ENCODE measurements at regions not wholly inside any gene's neighbourhood (a gene's known extent, or its start where the extent isn't known, plus 50 kb on each side); places are given as distances from the start of the nearest gene placed in this dataset.

DNA sequence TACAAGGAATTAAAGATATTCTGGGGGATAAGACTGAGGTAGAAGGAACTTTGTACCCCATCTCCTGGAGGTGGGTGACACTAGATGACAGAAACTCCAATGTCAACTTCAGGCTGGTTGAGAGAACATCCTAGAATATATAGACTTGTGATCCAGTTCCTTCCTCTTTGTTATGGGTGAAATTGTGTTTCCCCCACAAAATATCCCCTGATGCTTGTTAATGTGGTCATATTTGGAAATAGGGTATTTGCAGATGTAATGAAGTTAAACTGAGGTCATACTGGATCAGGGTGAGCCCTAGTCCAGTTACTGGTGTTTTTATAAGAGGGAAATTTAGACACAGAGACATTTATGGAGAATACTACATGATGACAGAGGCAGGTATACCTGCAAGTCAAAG lies 114.0 kb upstream of the NAMPT start:
- Histone ChIP-seq H3K27me3 (peaks cover 46% of the 10 kb centered on the region), H3K9me3 (no peaks in the 10 kb centered on the region), H3K36me3 (no peaks in the 10 kb centered on the region), H3K4me3 (ENCODE audit: low read depth, low read length) (no peak overlapping the region), H3K4me1 (no peaks in the 10 kb centered on the region)
- no peak for DNase-seq
- TF ChIP-seq, protein P1, sequence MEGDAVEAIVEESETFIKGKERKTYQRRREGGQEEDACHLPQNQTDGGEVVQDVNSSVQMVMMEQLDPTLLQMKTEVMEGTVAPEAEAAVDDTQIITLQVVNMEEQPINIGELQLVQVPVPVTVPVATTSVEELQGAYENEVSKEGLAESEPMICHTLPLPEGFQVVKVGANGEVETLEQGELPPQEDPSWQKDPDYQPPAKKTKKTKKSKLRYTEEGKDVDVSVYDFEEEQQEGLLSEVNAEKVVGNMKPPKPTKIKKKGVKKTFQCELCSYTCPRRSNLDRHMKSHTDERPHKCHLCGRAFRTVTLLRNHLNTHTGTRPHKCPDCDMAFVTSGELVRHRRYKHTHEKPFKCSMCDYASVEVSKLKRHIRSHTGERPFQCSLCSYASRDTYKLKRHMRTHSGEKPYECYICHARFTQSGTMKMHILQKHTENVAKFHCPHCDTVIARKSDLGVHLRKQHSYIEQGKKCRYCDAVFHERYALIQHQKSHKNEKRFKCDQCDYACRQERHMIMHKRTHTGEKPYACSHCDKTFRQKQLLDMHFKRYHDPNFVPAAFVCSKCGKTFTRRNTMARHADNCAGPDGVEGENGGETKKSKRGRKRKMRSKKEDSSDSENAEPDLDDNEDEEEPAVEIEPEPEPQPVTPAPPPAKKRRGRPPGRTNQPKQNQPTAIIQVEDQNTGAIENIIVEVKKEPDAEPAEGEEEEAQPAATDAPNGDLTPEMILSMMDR (IDR thresholded peaks at IDR 0.05; ENCODE audit: low read depth, low read length): no peak

DNA sequence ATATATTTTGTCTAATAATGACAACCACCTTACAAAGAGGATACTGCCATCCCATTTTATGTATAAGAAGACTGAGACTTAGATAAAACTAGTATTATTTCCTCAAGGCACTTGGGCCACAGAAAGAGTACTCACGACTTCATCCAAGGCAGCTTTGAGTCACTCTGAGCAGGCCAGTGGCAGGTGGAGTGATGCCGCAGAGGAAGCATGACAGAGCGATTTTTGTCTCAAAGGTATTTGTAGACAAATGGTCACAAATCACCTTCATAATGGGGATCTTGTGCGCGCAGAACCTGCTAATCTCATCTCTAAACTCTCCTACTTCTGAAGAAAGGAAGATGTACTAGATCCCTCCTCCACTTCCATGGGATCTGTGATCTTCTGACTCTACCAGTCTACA lies 113.2 kb upstream of the NAMPT start:
- no peak for DNase-seq
- Histone ChIP-seq H3K9me3 (no peaks in the 10 kb centered on the region), H3K36me3 (no peaks in the 10 kb centered on the region), H3K4me3 (ENCODE audit: low read depth, low read length) (no peak overlapping the region), H3K4me1 (no peaks in the 10 kb centered on the region), H3K27me3 (peaks cover 47% of the 10 kb centered on the region)
- TF ChIP-seq, protein P1 (IDR thresholded peaks at IDR 0.05; ENCODE audit: low read depth, low read length): no peak

DNA sequence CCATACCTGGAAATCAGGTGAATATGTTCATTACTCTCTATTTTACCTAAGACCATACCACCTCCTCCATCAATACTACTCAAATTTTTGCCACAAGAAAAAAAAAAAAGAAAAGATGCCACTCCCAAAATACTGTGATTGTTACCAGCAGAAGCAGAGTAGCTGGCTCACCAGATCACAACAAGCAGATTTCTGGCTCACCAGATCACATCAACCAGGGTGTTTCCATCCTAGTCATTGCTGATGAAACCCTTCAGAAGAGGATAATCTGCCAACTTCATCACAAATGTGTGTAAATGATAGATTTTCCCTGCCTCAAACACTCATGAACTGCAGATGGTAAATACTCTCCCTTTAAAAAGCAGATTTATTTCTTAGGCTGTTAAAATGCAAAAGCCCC lies 109.7 kb upstream of the NAMPT start:
- no peak overlapping the region for H3K4me3 ChIP-seq (ENCODE audit: low read depth, low read length)
- TF ChIP-seq, protein P1 (IDR thresholded peaks at IDR 0.05; ENCODE audit: low read depth, low read length): no peak

DNA sequence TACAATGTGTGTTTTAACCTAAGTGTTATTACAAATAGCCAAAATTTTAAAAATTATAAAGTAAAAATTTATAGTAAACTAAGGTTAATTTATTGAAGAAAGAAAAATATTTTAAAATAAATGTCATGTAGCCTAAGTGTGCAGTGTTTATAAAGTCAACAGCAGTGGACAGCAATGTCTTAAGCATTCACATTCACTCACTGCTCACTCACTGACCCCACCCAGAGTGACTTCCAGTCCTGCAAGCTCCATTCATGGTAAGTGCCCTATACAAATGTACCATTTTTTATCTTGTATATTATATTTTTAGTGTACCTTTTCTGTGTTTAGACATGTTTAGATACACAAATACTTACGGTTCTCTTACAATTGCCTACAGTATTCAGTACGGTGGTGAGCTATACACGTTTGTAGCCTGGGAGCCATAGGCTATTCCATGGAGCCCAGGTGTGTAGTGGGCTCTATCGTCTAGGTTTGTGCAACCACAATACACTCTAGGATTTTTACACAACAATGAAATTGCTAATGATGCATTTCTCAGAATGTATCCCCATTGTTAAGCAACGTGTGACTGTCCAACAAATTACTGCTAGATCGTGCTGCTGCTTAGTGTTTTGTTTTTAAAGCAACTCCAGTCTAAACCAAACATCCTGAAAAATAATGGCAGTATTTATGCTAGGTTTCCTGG lies 108.9 kb upstream of the NAMPT start:
- TF ChIP-seq, protein P1 (IDR thresholded peaks at IDR 0.05; ENCODE audit: low read depth, low read length): no peak
- Histone ChIP-seq H3K9me3 (no peaks in the 10 kb centered on the region), H3K36me3 (no peaks in the 10 kb centered on the region), H3K4me3 (ENCODE audit: low read depth, low read length) (no peak overlapping the region), H3K4me1 (no peaks in the 10 kb centered on the region), H3K27me3 (peaks cover 8% of the 10 kb centered on the region)
- DNase-seq: no peak

More for the DNA sequence above, 109.7 kb upstream of the NAMPT start:
- H3K27me3 ChIP-seq: peaks cover 17% of the 10 kb centered on the region
- no peaks in the 10 kb centered on the region for H3K9me3 ChIP-seq
- H3K4me1 ChIP-seq: no peaks in the 10 kb centered on the region
- DNase-seq: no peak
- no peaks in the 10 kb centered on the region for H3K36me3 ChIP-seq

DNA sequence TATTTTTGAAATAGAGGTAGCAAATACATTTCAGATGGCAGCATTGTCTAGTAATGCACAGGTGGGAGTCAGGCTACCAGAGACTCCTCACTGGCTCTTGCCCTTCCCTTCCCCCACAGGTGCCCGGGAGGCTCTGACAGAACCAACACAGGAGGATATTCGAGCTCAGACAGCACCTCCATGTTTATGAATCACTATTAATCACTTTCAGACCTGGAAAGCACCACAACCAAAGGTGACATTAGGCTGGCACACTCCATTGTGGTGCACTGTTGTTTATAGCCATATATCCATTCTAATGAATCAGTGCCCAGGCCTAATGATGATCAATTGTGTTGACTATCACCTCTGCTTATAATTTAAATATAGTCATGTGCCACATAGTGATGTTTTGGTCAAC lies 107.8 kb upstream of the NAMPT start:
- TF ChIP-seq, protein P1 (IDR thresholded peaks at IDR 0.05; ENCODE audit: low read depth, low read length): no peak
- DNase-seq: no peak
- no peaks in the 10 kb centered on the region for H3K36me3 ChIP-seq
- no peaks in the 10 kb centered on the region for H3K9me3 ChIP-seq
- H3K27me3 ChIP-seq: peaks cover 6% of the 10 kb centered on the region; the same call in 1 of the 2 replicates
- no peaks in the 10 kb centered on the region for H3K4me1 ChIP-seq
- H3K4me3 ChIP-seq (ENCODE audit: low read depth, low read length): no peak overlapping the region

DNA sequence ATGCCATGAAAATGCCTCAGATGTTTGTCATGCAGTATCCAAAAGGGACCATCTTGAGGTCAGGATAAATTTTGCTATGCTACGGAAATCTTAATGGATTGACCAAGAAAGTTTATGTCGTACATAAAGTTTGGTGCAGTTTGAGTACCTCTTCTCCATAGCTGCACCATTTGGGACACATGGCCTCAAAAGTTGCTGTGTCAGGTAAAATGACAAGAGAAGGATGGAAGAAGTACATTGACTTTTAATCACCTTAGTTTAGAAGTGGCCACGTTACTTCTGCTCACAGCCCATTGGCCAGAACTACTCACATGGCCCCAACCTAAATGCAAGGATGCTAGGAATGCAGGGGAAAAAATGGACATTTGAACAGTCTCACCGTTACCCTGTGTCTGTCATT lies 107.4 kb upstream of the NAMPT start:
- no peak for DNase-seq
- no peak overlapping the region for H3K4me3 ChIP-seq (ENCODE audit: low read depth, low read length)
- no peaks in the 10 kb centered on the region for H3K4me1 ChIP-seq
- H3K9me3 ChIP-seq: no peaks in the 10 kb centered on the region
- TF ChIP-seq, protein P1 (IDR thresholded peaks at IDR 0.05; ENCODE audit: low read depth, low read length): no peak
- H3K36me3 ChIP-seq: no peaks in the 10 kb centered on the region
- peaks cover 6% of the 10 kb centered on the region; the same call in 1 of the 2 replicates for H3K27me3 ChIP-seq
